ENCODE measurements at regions not wholly inside any gene's neighbourhood (a gene's known extent, or its start where the extent isn't known, plus 50 kb on each side); places are given as distances from the start of the nearest gene placed in this dataset.

- no peak for DNase-seq
- no peaks in the 10 kb centered on the region for H3K36me3 Mint-ChIP-seq
- no peak overlapping the region for H3K4me3 Mint-ChIP-seq
- no peaks in the 10 kb centered on the region for H3K27me3 ChIP-seq (ENCODE audit: control insufficient read depth in 2 of 2, insufficient read depth in 2 of 2, low read length in 2 of 2)
- no peaks in the 10 kb centered on the region for H3K4me1 Mint-ChIP-seq
- H3K36me3 ChIP-seq (ENCODE audit: control insufficient read depth in 2 of 3, insufficient read depth in 3 of 3, low read length in 3 of 3), result no peaks in the 10 kb centered on the region
- no peak overlapping the region for H3K4me3 ChIP-seq (ENCODE audit: low read length)
- H3K27ac Mint-ChIP-seq, result no peak overlapping the region
- intact Hi-C loops (cut with micrococcal nuclease), result no loop called here
- H3K9me3 ChIP-seq (ENCODE audit: control insufficient read depth in 2 of 3, low read length in 3 of 3), result no peaks in the 10 kb centered on the region
- H3K27ac ChIP-seq (ENCODE audit: low read depth, low read length), result no peak overlapping the region
- CTCF ChIA-PET, result no interaction called here
- no peak for ATAC-seq
- POLR2A ChIA-PET, result no interaction called here
- H3K4me1 ChIP-seq (ENCODE audit: control insufficient read depth in 2 of 2, insufficient read depth in 2 of 2, low read length in 2 of 2), result no peaks in the 10 kb centered on the region
- H3K9me3 Mint-ChIP-seq, result peaks cover 0 to 4% (median 0%) of the 10 kb centered on the region in 11 donors
- no peaks in the 10 kb centered on the region for H3K27me3 Mint-ChIP-seq
Measured at GRCh38 chr5:125604104-125604503, 819.1 kb upstream of the GRAMD2B start.

DNA sequence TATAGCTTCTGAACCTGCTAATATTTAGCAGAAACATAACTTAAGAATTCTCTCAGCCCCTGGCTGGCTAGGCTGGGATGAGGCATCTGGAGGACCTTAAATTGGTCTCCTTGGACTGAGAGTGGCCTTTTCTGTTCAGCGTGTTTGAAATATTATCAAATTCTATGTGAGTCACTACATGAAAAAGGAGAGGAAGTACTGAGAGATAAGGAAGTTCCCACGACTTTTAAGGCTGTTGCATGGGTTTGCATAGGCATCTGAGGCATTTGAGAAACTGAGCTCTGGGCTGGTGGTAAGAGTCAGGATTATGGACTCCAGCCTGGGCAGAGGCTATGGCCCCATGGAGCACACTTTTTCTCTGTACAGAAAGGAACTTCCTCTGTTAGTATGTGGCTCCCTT lies 816.2 kb upstream of the GRAMD2B start:
- Mint-ChIP-seq H3K27me3 (no peaks in the 10 kb centered on the region), H3K36me3 (no peaks in the 10 kb centered on the region), H3K27ac (no peak overlapping the region), H3K4me3 (no peak overlapping the region), H3K4me1 (no peaks in the 10 kb centered on the region), H3K9me3 (peaks cover 0 to 9% (median 3%) of the 10 kb centered on the region in 11 donors)
- H3K9me3 ChIP-seq (ENCODE audit: control insufficient read depth in 2 of 3, low read length in 3 of 3), result no peaks in the 10 kb centered on the region
- ATAC-seq (no peak), DNase-seq (no peak)
- CTCF ChIA-PET, result no interaction called here
- H3K27ac ChIP-seq (ENCODE audit: low read depth, low read length), result no peak overlapping the region
- POLR2A ChIA-PET, result no interaction called here
- no peaks in the 10 kb centered on the region for H3K4me1 ChIP-seq (ENCODE audit: control insufficient read depth in 2 of 2, insufficient read depth in 2 of 2, low read length in 2 of 2)
- no peaks in the 10 kb centered on the region for H3K36me3 ChIP-seq (ENCODE audit: control insufficient read depth in 2 of 3, insufficient read depth in 3 of 3, low read length in 3 of 3)
- no peak overlapping the region for H3K4me3 ChIP-seq (ENCODE audit: low read length)
- H3K27me3 ChIP-seq (ENCODE audit: control insufficient read depth in 2 of 2, insufficient read depth in 2 of 2, low read length in 2 of 2), result no peaks in the 10 kb centered on the region
- intact Hi-C loops (cut with micrococcal nuclease), result no loop called here

DNA sequence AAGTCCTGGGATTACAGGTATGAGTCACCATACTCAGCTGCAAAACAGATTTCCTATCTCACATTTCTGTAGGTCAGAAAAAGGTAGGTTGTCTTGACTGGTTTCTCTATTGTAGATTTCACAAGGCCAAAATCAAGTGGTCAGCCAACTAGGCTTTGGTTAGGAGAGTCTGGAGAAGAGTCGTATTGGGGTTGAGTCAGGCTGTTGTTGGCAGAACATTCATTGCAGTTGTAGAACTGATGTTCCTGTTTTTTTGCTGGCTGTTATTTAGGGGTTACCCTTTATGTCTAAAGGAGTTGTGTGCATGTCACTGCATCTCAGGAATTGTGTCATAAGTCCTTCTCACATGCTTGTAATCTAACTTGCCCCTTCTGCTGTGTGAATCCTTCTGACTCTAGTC lies 814.2 kb upstream of the GRAMD2B start:
- ChIA-PET CTCF (no interaction called here), POLR2A (no interaction called here)
- DNase-seq (no peak), ATAC-seq (no peak)
- no peak overlapping the region for H3K4me3 ChIP-seq (ENCODE audit: low read length)
- Mint-ChIP-seq H3K36me3 (no peaks in the 10 kb centered on the region), H3K4me3 (no peak overlapping the region), H3K27ac (no peak overlapping the region), H3K27me3 (no peaks in the 10 kb centered on the region), H3K4me1 (no peaks in the 10 kb centered on the region), H3K9me3 (peaks cover 0 to 13% (median 5%) of the 10 kb centered on the region in 11 donors)
- intact Hi-C loops (cut with micrococcal nuclease), result no loop called here
- no peaks in the 10 kb centered on the region for H3K4me1 ChIP-seq (ENCODE audit: control insufficient read depth in 2 of 2, insufficient read depth in 2 of 2, low read length in 2 of 2)
- no peaks in the 10 kb centered on the region for H3K36me3 ChIP-seq (ENCODE audit: control insufficient read depth in 2 of 3, insufficient read depth in 3 of 3, low read length in 3 of 3)
- H3K27ac ChIP-seq (ENCODE audit: low read depth, low read length), result no peak overlapping the region
- no peaks in the 10 kb centered on the region for H3K27me3 ChIP-seq (ENCODE audit: control insufficient read depth in 2 of 2, insufficient read depth in 2 of 2, low read length in 2 of 2)
- no peaks in the 10 kb centered on the region for H3K9me3 ChIP-seq (ENCODE audit: control insufficient read depth in 2 of 3, low read length in 3 of 3)

DNA sequence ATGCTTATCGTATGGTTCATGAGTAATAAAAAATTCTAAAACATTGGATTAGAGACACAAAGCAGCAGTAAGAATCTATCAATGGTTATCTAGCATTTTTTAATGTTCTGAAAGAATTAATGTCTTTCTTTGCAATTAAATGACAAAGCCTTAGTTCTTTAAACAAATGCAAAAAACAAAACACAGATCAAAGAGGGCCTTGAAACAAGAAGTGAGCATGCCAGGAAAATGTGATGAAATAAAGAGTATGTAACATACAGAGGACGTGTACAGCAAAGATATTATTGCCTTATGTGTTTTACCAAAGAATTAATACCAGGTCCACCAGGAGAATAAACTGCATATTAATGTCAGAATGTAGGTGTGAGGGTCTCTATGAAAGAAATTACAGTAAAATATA lies 812.3 kb upstream of the GRAMD2B start:
- Mint-ChIP-seq H3K36me3 (no peaks in the 10 kb centered on the region), H3K4me1 (no peaks in the 10 kb centered on the region), H3K27ac (no peak overlapping the region), H3K4me3 (no peak overlapping the region), H3K9me3 (peaks cover 0 to 13% (median 5%) of the 10 kb centered on the region in 11 donors), H3K27me3 (no peaks in the 10 kb centered on the region)
- Histone ChIP-seq H3K27me3 (ENCODE audit: control insufficient read depth in 2 of 2, insufficient read depth in 2 of 2, low read length in 2 of 2) (no peaks in the 10 kb centered on the region), H3K9me3 (ENCODE audit: control insufficient read depth in 2 of 3, low read length in 3 of 3) (no peaks in the 10 kb centered on the region), H3K4me3 (ENCODE audit: low read length) (no peak overlapping the region), H3K4me1 (ENCODE audit: control insufficient read depth in 2 of 2, insufficient read depth in 2 of 2, low read length in 2 of 2) (no peaks in the 10 kb centered on the region), H3K36me3 (ENCODE audit: control insufficient read depth in 2 of 3, insufficient read depth in 3 of 3, low read length in 3 of 3) (no peaks in the 10 kb centered on the region), H3K27ac (ENCODE audit: low read depth, low read length) (no peak overlapping the region)
- ChIA-PET POLR2A (no interaction called here), CTCF (no interaction called here)
- intact Hi-C loops (cut with micrococcal nuclease), result no loop called here
- no peak for DNase-seq
- ATAC-seq, result no peak

DNA sequence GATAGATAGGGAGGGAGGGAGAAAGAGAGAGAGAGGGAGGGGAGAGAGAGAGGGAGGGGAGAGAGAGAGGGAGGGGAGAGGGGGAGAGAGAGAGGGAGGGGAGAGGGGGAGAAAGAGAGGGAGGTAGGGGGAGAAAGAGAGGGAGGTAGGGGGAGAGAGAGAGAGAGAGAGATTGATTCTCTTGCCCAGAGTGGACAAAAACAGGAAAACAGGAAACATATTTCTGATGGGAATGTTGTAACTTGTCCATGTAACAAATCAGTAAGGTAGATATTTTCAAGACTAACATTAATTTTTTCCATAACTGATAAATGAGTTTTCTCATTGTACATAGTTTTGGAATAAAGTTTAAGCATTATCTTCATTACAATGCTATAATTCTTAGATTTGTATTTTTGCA lies 811.7 kb upstream of the GRAMD2B start:
- H3K27ac ChIP-seq (ENCODE audit: low read depth, low read length), result no peak overlapping the region
- Mint-ChIP-seq H3K27me3 (no peaks in the 10 kb centered on the region), H3K27ac (no peak overlapping the region), H3K9me3 (peaks cover 0 to 13% (median 5%) of the 10 kb centered on the region in 11 donors), H3K36me3 (no peaks in the 10 kb centered on the region), H3K4me3 (no peak overlapping the region), H3K4me1 (no peaks in the 10 kb centered on the region)
- intact Hi-C loops (cut with micrococcal nuclease), result no loop called here
- ATAC-seq (no peak), DNase-seq (no peak)
- POLR2A ChIA-PET, result no interaction called here
- no peaks in the 10 kb centered on the region for H3K27me3 ChIP-seq (ENCODE audit: control insufficient read depth in 2 of 2, insufficient read depth in 2 of 2, low read length in 2 of 2)
- no peaks in the 10 kb centered on the region for H3K4me1 ChIP-seq (ENCODE audit: control insufficient read depth in 2 of 2, insufficient read depth in 2 of 2, low read length in 2 of 2)
- no peaks in the 10 kb centered on the region for H3K36me3 ChIP-seq (ENCODE audit: control insufficient read depth in 2 of 3, insufficient read depth in 3 of 3, low read length in 3 of 3)
- H3K4me3 ChIP-seq (ENCODE audit: low read length), result no peak overlapping the region
- CTCF ChIA-PET, result no interaction called here
- no peaks in the 10 kb centered on the region for H3K9me3 ChIP-seq (ENCODE audit: control insufficient read depth in 2 of 3, low read length in 3 of 3)

DNA sequence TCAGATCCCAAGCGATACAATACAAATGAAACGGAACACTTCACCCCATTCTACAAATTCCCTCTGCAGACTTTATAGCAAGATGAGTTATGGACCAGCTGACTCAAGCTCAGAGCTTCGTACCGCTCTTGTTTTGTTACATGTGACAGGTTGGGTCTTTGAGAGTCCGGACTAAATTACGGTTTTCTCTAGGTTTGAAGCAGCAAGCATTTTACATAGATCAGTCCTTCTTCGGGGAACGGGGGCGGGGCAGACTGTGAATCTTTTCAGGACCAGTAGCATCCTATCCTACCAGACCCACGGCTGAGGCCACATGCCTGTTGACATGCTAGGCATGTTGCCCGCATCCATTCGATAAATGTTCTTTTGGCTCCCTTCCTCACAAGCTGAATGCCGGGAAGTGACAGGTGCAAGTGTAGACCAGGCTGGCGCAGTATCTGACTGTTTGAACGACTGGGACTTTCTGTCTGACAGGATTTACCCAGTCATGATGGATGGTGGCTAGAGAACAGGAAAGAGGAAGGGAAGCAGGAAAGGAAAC lies 811.0 kb upstream of the GRAMD2B start:
- no peaks in the 10 kb centered on the region for H3K27me3 Mint-ChIP-seq
- CTCF ChIA-PET, result no interaction called here
- Histone ChIP-seq H3K36me3 (ENCODE audit: control insufficient read depth in 2 of 3, insufficient read depth in 3 of 3, low read length in 3 of 3) (no peaks in the 10 kb centered on the region), H3K27me3 (ENCODE audit: control insufficient read depth in 2 of 2, insufficient read depth in 2 of 2, low read length in 2 of 2) (no peaks in the 10 kb centered on the region), H3K4me3 (ENCODE audit: low read length) (no peak overlapping the region), H3K9me3 (ENCODE audit: control insufficient read depth in 2 of 3, low read length in 3 of 3) (no peaks in the 10 kb centered on the region), H3K27ac (ENCODE audit: low read depth, low read length) (no peak overlapping the region), H3K4me1 (ENCODE audit: control insufficient read depth in 2 of 2, insufficient read depth in 2 of 2, low read length in 2 of 2) (no peaks in the 10 kb centered on the region)
- no peaks in the 10 kb centered on the region for H3K36me3 Mint-ChIP-seq
- H3K4me1 Mint-ChIP-seq, result no peaks in the 10 kb centered on the region
- no peak overlapping the region for H3K27ac Mint-ChIP-seq
- intact Hi-C loops (cut with micrococcal nuclease), result no loop called here
- peaks cover 0 to 13% (median 5%) of the 10 kb centered on the region in 11 donors for H3K9me3 Mint-ChIP-seq
- no peak overlapping the region for H3K4me3 Mint-ChIP-seq
- POLR2A ChIA-PET, result no interaction called here
- ATAC-seq (no peak), DNase-seq (no peak)

DNA sequence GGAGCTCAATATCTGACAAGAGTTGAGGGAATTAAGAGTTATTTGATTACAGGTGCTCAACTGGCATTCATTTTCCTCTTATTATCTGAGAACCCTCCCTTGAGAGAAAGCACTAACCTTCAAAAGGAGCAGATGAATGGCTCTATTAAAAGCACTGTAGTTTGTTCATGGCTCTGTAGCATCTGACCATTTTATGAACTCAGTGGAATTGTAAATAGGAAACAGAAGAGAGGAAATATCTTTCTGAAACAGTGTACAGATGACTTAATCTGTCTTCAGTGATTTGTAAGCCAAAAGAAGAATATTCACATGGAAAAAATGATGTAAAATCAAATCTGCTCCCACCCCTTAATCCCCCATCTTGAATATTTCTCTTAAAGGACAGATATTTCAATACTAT lies 810.4 kb upstream of the GRAMD2B start:
- no peak for ATAC-seq
- H3K9me3 ChIP-seq (ENCODE audit: control insufficient read depth in 2 of 3, low read length in 3 of 3), result no peaks in the 10 kb centered on the region
- no peaks in the 10 kb centered on the region for H3K4me1 Mint-ChIP-seq
- intact Hi-C loops (cut with micrococcal nuclease), result no loop called here
- no peaks in the 10 kb centered on the region for H3K4me1 ChIP-seq (ENCODE audit: control insufficient read depth in 2 of 2, insufficient read depth in 2 of 2, low read length in 2 of 2)
- H3K4me3 ChIP-seq (ENCODE audit: low read length), result no peak overlapping the region
- no peaks in the 10 kb centered on the region for H3K27me3 Mint-ChIP-seq
- no peaks in the 10 kb centered on the region for H3K27me3 ChIP-seq (ENCODE audit: control insufficient read depth in 2 of 2, insufficient read depth in 2 of 2, low read length in 2 of 2)
- POLR2A ChIA-PET, result no interaction called here
- H3K27ac ChIP-seq (ENCODE audit: low read depth, low read length), result no peak overlapping the region
- H3K36me3 Mint-ChIP-seq, result no peaks in the 10 kb centered on the region
- CTCF ChIA-PET, result no interaction called here
- no peaks in the 10 kb centered on the region for H3K36me3 ChIP-seq (ENCODE audit: control insufficient read depth in 2 of 3, insufficient read depth in 3 of 3, low read length in 3 of 3)
- no peak for DNase-seq
- no peak overlapping the region for H3K27ac Mint-ChIP-seq
- peaks cover 0 to 13% (median 5%) of the 10 kb centered on the region in 11 donors for H3K9me3 Mint-ChIP-seq
- H3K4me3 Mint-ChIP-seq, result no peak overlapping the region

Data from naive thymus-derived CD4-positive, alpha-beta T cell (primary cell).